GM23248 (cell line): ENCODE measurements at regions not wholly inside any gene's neighbourhood (a gene's known extent, or its start where the extent isn't known, plus 50 kb on each side); places are given as distances from the start of the nearest gene placed in this dataset.

Source experiments
- DNase-seq: peaks from one replicate; pipeline ENCODE4 v3.0.0-alpha.2; 2015
- H2AFZ ChIP-seq: fragments of 200-600 bp; sonication (generic); 2 replicates; pipeline ENCODE4 v1.6.1; 2016; ENCODE audit warnings: antibody characterized with exemption
- H3F3A ChIP-seq: fragments of 200-600 bp; sonication (generic); 2 replicates; pipeline ENCODE4 v1.6.1; 2016; ENCODE audit warnings: mild to moderate bottlenecking, antibody characterized with exemption, mixed run types; ENCODE audit not compliant: insufficient read depth
- H3K27ac ChIP-seq: fragments of 200-600 bp; sonication (generic); 2 replicates; pipeline ENCODE4 v1.5.1; 2016; ENCODE audit warnings: mild to moderate bottlenecking
- H3K27me3 ChIP-seq: fragments of 200-600 bp; sonication (generic); replicated peaks from 2 replicates; pipeline ENCODE4 v1.6.1; 2016; ENCODE audit warnings: mild to moderate bottlenecking; ENCODE audit not compliant: insufficient read depth
- H3K36me3 ChIP-seq: fragments of 200-600 bp; sonication (generic); 2 replicates; pipeline ENCODE4 v1.6.1; 2016; ENCODE audit warnings: low read depth, mild to moderate bottlenecking
- H3K4me1 ChIP-seq: fragments of 200-600 bp; sonication (generic); 2 replicates; pipeline ENCODE4 v1.6.1; 2016; ENCODE audit warnings: mild to moderate bottlenecking; ENCODE audit not compliant: insufficient read depth
- H3K4me2 ChIP-seq: fragments of 200-600 bp; sonication (generic); one replicate; pipeline ENCODE4 v1.6.1; 2016; ENCODE audit warnings: mild to moderate bottlenecking; ENCODE audit not compliant: unreplicated experiment
- H3K4me3 ChIP-seq: fragments of 200-600 bp; sonication (generic); 2 replicates; pipeline ENCODE4 v1.5.1; 2016; ENCODE audit warnings: mild to moderate bottlenecking
- H3K79me2 ChIP-seq: fragments of 200-600 bp; sonication (generic); 2 replicates; pipeline ENCODE4 v1.6.1; 2016; ENCODE audit warnings: mild to moderate bottlenecking; ENCODE audit not compliant: insufficient read depth
- H3K9ac ChIP-seq: fragments of 200-600 bp; sonication (generic); 2 replicates; pipeline ENCODE4 v1.6.1; 2016; ENCODE audit warnings: mild to moderate bottlenecking
- H3K9me2 ChIP-seq: fragments of 200-600 bp; sonication (generic); 2 replicates; pipeline ENCODE4 v1.6.1; 2016; ENCODE audit warnings: mixed run types, mild to moderate bottlenecking, moderate library complexity; ENCODE audit not compliant: insufficient read depth
- H3K9me3 ChIP-seq: fragments of 200-600 bp; sonication (generic); one replicate; pipeline ENCODE4 v1.6.1; 2017; ENCODE audit warnings: low read depth
- H4K20me1 ChIP-seq: fragments of 200-600 bp; sonication (generic); 2 replicates; pipeline ENCODE4 v1.6.0; 2016; ENCODE audit not compliant: insufficient read depth
- EZH2 ChIP-seq: fragments of 200-600 bp; sonication (generic); IDR thresholded peaks from 2 replicates; pipeline ENCODE4 v1.6.1; 2018; ENCODE audit warnings: antibody characterized with exemption, mild to moderate bottlenecking; ENCODE audit not compliant: insufficient read depth, poor library complexity, severe bottlenecking
- EZH2phosphoT487 ChIP-seq: fragments of 200-600 bp; sonication (generic); IDR thresholded peaks from 2 replicates; pipeline ENCODE4 v1.6.1; 2018; ENCODE audit warnings: antibody characterized with exemption, moderate library complexity, mild to moderate bottlenecking, low read depth; ENCODE audit not compliant: insufficient read depth
- WGBS, 2 experiments: methylation state at CpG; one replicate each; pipeline ENCODE4 v1.1.6; 2015 to 2017; ENCODE audit warnings: low lambda C conversion rate in 2 of 2, low coverage in 1 of 2; ENCODE audit errors: missing lambda C conversion rate in 2 of 2; 5-methylcytosine and 5-hydroxymethylcytosine counted together
- in situ Hi-C: fragments of 300-500 bp; cut with MboI; formaldehyde crosslinking; loops from 2 replicates; pipeline ENCODE4 v1.15.0; 2020

- TF ChIP-seq EZH2phosphoT487 (no peak), EZH2 (no peak)
- in situ Hi-C loops: no loop called here
These were observed 157.2 kb downstream of the CDH26 start for GRCh38 chr20:60115451-60115850.

GRCh38 chr20:60116128-60116909, 158.1 kb downstream of the CDH26 start:
- Histone ChIP-seq H3K27ac (no peak overlapping the region), H3F3A (no peaks in the 10 kb centered on the region), H3K9me3 (no peaks in the 10 kb centered on the region), H3K4me2 (peak overlapping the region; percentile 55), H3K9ac (no peak overlapping the region), H2AFZ (peak overlapping the region; percentile 37; the same call in 1 of the 2 replicates), H3K4me1 (0 out of 2 replicates have a peak, but pooled peaks cover 4% of the 10 kb centered on the region), H4K20me1 (no peaks in the 10 kb centered on the region), H3K79me2 (no peaks in the 10 kb centered on the region), H3K4me3 (peak overlapping the region; percentile 9), H3K27me3 (peaks cover 11% of the 10 kb centered on the region), H3K36me3 (no peaks in the 10 kb centered on the region), H3K9me2 (no peaks in the 10 kb centered on the region)
- TF ChIP-seq EZH2 (no peak), EZH2phosphoT487 (no peak)
- 68 to 71% methylated on average over 18 of the region's 18 CpGs for WGBS, 2 experiments
- DNase-seq: no peak
- in situ Hi-C loops: no loop called here

More at GRCh38 chr20:60115451-60115850, 157.2 kb downstream of the CDH26 start:
- Histone ChIP-seq H3K4me1 (0 out of 2 replicates have a peak, but pooled peaks cover 4% of the 10 kb centered on the region), H3K79me2 (no peaks in the 10 kb centered on the region), H3K9me2 (no peaks in the 10 kb centered on the region), H3K9ac (no peak overlapping the region), H4K20me1 (no peaks in the 10 kb centered on the region), H3K27ac (no peak overlapping the region), H3K27me3 (peaks cover 11% of the 10 kb centered on the region), H3K4me3 (no peak overlapping the region), H3K4me2 (no peak overlapping the region), H3F3A (no peaks in the 10 kb centered on the region), H2AFZ (no peak overlapping the region), H3K36me3 (no peaks in the 10 kb centered on the region), H3K9me3 (no peaks in the 10 kb centered on the region)
- DNase-seq: no peak
- WGBS, 2 experiments: 16 to 27% methylated on average over 6 of the region's 6 CpGs

- Histone ChIP-seq H3K4me1 (0 out of 2 replicates have a peak, but pooled peaks cover 4% of the 10 kb centered on the region), H3K9me2 (no peaks in the 10 kb centered on the region), H3K4me3 (peak overlapping the region; percentile 9), H4K20me1 (no peaks in the 10 kb centered on the region), H2AFZ (peak overlapping the region; percentile 37), H3K27ac (no peak overlapping the region), H3K4me2 (peak overlapping the region; percentile 55), H3K9ac (no peak overlapping the region), H3F3A (no peaks in the 10 kb centered on the region), H3K27me3 (peaks cover 15% of the 10 kb centered on the region), H3K36me3 (no peaks in the 10 kb centered on the region), H3K9me3 (no peaks in the 10 kb centered on the region), H3K79me2 (no peaks in the 10 kb centered on the region)
- TF ChIP-seq EZH2 (no peak), EZH2phosphoT487 (no peak)
- 1 to 2% methylated on average over 7 of the region's 7 CpGs for WGBS, 2 experiments
- in situ Hi-C loops: no loop called here
- peak; percentile 66 for DNase-seq
These were observed 158.8 kb downstream of the CDH26 start for GRCh38 chr20:60117065-60117464.

- Histone ChIP-seq H3K9me3 (no peaks in the 10 kb centered on the region), H2AFZ (no peak overlapping the region), H3K79me2 (no peaks in the 10 kb centered on the region), H4K20me1 (no peaks in the 10 kb centered on the region), H3K36me3 (no peaks in the 10 kb centered on the region), H3K4me1 (no peaks in the 10 kb centered on the region), H3F3A (no peaks in the 10 kb centered on the region), H3K27me3 (peaks cover 38% of the 10 kb centered on the region), H3K9me2 (no peaks in the 10 kb centered on the region), H3K4me3 (no peak overlapping the region), H3K9ac (no peak overlapping the region), H3K27ac (no peak overlapping the region), H3K4me2 (no peak overlapping the region)
- in situ Hi-C loops: no loop called here
- no peak for DNase-seq
- TF ChIP-seq EZH2 (no peak), EZH2phosphoT487 (no peak)
- WGBS, 2 experiments: 34 to 37% methylated on average over 9 of the region's 9 CpGs
These were observed 163.7 kb downstream of the CDH26 start for GRCh38 chr20:60121903-60122302.
